Lower lobe of right lung (tissue), 2 donors: ENCODE measurements at regions not wholly inside any gene's neighbourhood (a gene's known extent, or its start where the extent isn't known, plus 50 kb on each side); places are given as distances from the start of the nearest gene placed in this dataset.
A peak's percentile ranks its signal among the peaks of the same experiment; 100 is the strongest.

ENCODE experiments used
- ATAC-seq, 2 donors: fragments of 200-7000 bp; cut with Tn5 transposase; one replicate each; pipeline ENCODE4 v1.9.1; 2020 to 2022; ENCODE audit warnings: mild to moderate bottlenecking in 2 of 2, moderate library complexity in 2 of 2
- DNase-seq: peaks from one replicate; pipeline ENCODE4 v3.0.0-alpha.2; 2020
- H3K27ac ChIP-seq: fragments of 200-600 bp; one replicate; pipeline ENCODE4 v1.8.0; 2022
- H3K27me3 ChIP-seq: fragments of 200-600 bp; one replicate; pipeline ENCODE4 v1.8.0; 2022; ENCODE audit warnings: low read depth
- H3K36me3 ChIP-seq: fragments of 200-600 bp; one replicate; pipeline ENCODE4 v1.8.0; 2022; ENCODE audit warnings: mild to moderate bottlenecking
- H3K4me1 ChIP-seq: fragments of 200-600 bp; one replicate; pipeline ENCODE4 v1.8.0; 2022
- H3K4me3 ChIP-seq: fragments of 200-600 bp; one replicate; pipeline ENCODE4 v1.8.0; 2022; ENCODE audit warnings: mild to moderate bottlenecking
- H3K9me3 ChIP-seq: fragments of 200-600 bp; one replicate; pipeline ENCODE4 v1.8.0; 2022
- intact Hi-C: fragments of 100-400 bp; cut with DNase I; formaldehyde crosslinking; loops from one replicate; pipeline ENCODE4 v1.11.0; 2022
- TF ChIP-seq, protein P1 (sequence below): fragments of 200-600 bp; IDR thresholded peaks from one replicate; pipeline ENCODE4 v1.8.0; 2022; ENCODE audit warnings: antibody characterized with exemption, mild to moderate bottlenecking
- donor health status: DM: no; HTN: yes; CAD: no; lungs with severe emphysema.

GRCh38 chr1:58971629-58972140 lies 187.8 kb upstream of the JUN start:
- ATAC-seq (peak in 1 of 2 donors; percentile 31), DNase-seq (peak; percentile 48)
- no peaks in the 10 kb centered on the region for H3K27me3 ChIP-seq
- H3K4me1 ChIP-seq, result peaks cover 28% of the 10 kb centered on the region
- TF ChIP-seq, protein P1, sequence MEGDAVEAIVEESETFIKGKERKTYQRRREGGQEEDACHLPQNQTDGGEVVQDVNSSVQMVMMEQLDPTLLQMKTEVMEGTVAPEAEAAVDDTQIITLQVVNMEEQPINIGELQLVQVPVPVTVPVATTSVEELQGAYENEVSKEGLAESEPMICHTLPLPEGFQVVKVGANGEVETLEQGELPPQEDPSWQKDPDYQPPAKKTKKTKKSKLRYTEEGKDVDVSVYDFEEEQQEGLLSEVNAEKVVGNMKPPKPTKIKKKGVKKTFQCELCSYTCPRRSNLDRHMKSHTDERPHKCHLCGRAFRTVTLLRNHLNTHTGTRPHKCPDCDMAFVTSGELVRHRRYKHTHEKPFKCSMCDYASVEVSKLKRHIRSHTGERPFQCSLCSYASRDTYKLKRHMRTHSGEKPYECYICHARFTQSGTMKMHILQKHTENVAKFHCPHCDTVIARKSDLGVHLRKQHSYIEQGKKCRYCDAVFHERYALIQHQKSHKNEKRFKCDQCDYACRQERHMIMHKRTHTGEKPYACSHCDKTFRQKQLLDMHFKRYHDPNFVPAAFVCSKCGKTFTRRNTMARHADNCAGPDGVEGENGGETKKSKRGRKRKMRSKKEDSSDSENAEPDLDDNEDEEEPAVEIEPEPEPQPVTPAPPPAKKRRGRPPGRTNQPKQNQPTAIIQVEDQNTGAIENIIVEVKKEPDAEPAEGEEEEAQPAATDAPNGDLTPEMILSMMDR, result no peak
- no peak overlapping the region for H3K4me3 ChIP-seq
- intact Hi-C loops, result no loop called here
- no peaks in the 10 kb centered on the region for H3K36me3 ChIP-seq
- no peak overlapping the region for H3K27ac ChIP-seq
- H3K9me3 ChIP-seq, result no peaks in the 10 kb centered on the region

GRCh38 chr1:58975888-58976287 lies 192.0 kb upstream of the JUN start:
- Histone ChIP-seq H3K36me3 (no peaks in the 10 kb centered on the region), H3K4me3 (no peak overlapping the region), H3K27ac (no peak overlapping the region), H3K9me3 (no peaks in the 10 kb centered on the region), H3K27me3 (no peaks in the 10 kb centered on the region), H3K4me1 (peaks cover 8% of the 10 kb centered on the region)
- intact Hi-C loops, result no loop called here
- ATAC-seq (no peak), DNase-seq (no peak)
- TF ChIP-seq, protein P1, result no peak

DNA sequence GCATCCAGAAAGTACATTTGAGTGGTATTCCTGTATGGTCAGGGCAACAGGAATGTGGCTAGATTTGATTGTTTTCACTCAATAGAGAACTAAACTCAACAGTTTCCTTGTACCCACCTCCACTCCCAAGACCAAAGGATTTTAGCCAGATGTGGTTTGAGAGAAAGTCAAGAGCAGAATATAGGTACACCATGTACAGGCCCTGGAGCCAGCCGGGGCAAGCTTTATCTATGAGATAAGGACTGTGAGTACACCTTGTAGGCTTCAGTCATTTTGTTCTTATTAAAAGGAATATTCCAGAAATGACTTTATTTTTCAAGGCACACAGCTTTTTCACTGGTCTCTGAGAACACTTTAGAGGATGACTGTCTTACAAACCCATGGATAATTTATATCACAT lies 192.4 kb upstream of the JUN start:
- intact Hi-C loops, result no loop called here
- no peak for DNase-seq

GRCh38 chr1:58977598-58977997 lies 193.8 kb upstream of the JUN start:
- no peaks in the 10 kb centered on the region for H3K36me3 ChIP-seq
- DNase-seq (no peak), ATAC-seq (no peak)
- no peaks in the 10 kb centered on the region for H3K27me3 ChIP-seq
- intact Hi-C loops, result no loop called here
- peaks cover 5% of the 10 kb centered on the region for H3K4me1 ChIP-seq
- H3K9me3 ChIP-seq, result no peaks in the 10 kb centered on the region
- TF ChIP-seq, protein P1, result no peak
- H3K4me3 ChIP-seq, result no peak overlapping the region
- no peak overlapping the region for H3K27ac ChIP-seq

More for the DNA sequence above, 192.4 kb upstream of the JUN start:
- Histone ChIP-seq H3K27me3 (no peaks in the 10 kb centered on the region), H3K27ac (no peak overlapping the region), H3K36me3 (no peaks in the 10 kb centered on the region), H3K9me3 (no peaks in the 10 kb centered on the region), H3K4me1 (peaks cover 8% of the 10 kb centered on the region), H3K4me3 (no peak overlapping the region)
- TF ChIP-seq, protein P1, result no peak
- no peak for ATAC-seq

DNA sequence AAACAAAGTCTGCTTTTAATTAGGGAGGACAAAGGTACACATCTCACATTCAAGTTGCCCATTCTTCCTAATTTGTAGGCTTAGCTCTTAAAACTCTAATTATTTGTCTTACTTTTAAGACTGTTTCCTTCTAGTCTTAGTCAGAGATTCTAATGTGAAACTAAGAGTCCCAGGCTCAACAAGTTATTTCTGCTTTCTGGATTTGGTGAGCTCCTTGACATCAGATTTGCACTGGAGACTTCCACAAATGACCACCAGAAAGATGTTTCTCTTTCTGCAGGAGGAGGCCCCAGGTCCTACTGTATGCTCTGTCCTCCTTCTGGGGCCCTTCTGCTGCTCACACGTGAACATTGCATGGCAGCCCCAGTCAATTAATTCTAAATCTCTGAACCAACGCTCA lies 194.2 kb upstream of the JUN start:
- Histone ChIP-seq H3K27ac (no peak overlapping the region), H3K36me3 (no peaks in the 10 kb centered on the region), H3K4me1 (peaks cover 9% of the 10 kb centered on the region), H3K4me3 (no peak overlapping the region), H3K9me3 (no peaks in the 10 kb centered on the region), H3K27me3 (no peaks in the 10 kb centered on the region)
- TF ChIP-seq, protein P1, result no peak
- intact Hi-C loops, result no loop called here
- ATAC-seq, result no peak
- no peak for DNase-seq

- H3K4me3 ChIP-seq, result no peak overlapping the region
- no peak for DNase-seq
- TF ChIP-seq, protein P1, result no peak
- H3K4me1 ChIP-seq, result peaks cover 15% of the 10 kb centered on the region
- H3K36me3 ChIP-seq, result no peaks in the 10 kb centered on the region
- intact Hi-C loops, result no loop called here
- no peaks in the 10 kb centered on the region for H3K9me3 ChIP-seq
- no peak for ATAC-seq
- no peaks in the 10 kb centered on the region for H3K27me3 ChIP-seq
- no peak overlapping the region for H3K27ac ChIP-seq
Measured at GRCh38 chr1:58979086-58979485, 195.2 kb upstream of the JUN start.
